ENCODE measurements at regions not wholly inside any gene's neighbourhood (a gene's known extent, or its start where the extent isn't known, plus 50 kb on each side); places are given as distances from the start of the nearest gene placed in this dataset.

DNA sequence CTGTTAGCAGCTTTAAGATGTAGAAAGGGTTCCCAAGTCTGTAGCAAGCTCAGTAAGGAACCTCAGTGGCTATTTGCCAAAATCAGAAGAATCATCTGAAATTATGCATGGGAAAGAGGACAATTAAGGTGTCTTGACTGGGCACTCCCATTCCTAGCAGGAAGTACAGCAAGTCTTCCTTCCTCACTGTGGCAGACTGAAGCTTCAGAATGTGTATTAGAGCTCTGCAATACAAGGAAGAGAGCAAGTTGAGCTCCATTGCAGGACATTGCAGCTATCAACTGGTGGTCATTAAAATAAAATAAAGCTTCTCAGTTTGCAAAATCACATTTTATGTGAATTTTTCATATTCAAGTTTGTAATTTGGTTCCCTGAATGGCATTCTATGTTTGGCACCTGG lies 200.5 kb upstream of the CHAC2 start:
- TF ChIP-seq CTCF (IDR thresholded peaks at IDR 0.05; ENCODE audit: borderline replicate concordance, control extremely low read depth, extremely low read depth, insufficient read depth, missing control alignments) = no peak
- in situ Hi-C loops (cut with MboI; ENCODE audit: low sequenced_read_pairs, unreplicated experiment) = no loop called here
- no peak for DNase-seq (ENCODE audit: low spot score)

GRCh38 chr2:53562407-53562806 lies 205.2 kb upstream of the CHAC2 start:
- in situ Hi-C loops (cut with MboI; ENCODE audit: low sequenced_read_pairs, unreplicated experiment) = no loop called here
- DNase-seq (ENCODE audit: low spot score) = no peak
- no peak for TF ChIP-seq CTCF (IDR thresholded peaks at IDR 0.05; ENCODE audit: borderline replicate concordance, control extremely low read depth, extremely low read depth, insufficient read depth, missing control alignments)

DNA sequence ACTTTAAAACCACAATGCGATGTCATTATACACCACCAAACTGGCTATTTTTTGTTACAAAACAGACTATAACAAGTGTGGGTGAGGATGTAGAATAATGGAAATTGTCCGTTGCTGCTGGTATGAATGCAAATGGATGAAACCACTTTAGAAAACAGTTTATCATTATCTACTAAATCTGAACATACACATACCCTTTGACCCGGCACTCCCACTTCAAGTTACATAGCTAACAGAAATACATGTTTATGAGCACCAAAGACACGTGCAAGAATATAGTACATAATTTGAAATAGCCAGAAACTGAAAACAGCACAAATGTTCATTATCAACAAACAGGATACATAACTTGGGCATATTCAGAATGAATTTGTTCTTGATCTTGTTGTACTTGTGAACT lies 206.4 kb upstream of the CHAC2 start:
- in situ Hi-C loops (cut with MboI; ENCODE audit: low sequenced_read_pairs, unreplicated experiment) = no loop called here
- no peak for DNase-seq (ENCODE audit: low spot score)
- TF ChIP-seq CTCF (IDR thresholded peaks at IDR 0.05; ENCODE audit: borderline replicate concordance, control extremely low read depth, extremely low read depth, insufficient read depth, missing control alignments) = no peak

DNA sequence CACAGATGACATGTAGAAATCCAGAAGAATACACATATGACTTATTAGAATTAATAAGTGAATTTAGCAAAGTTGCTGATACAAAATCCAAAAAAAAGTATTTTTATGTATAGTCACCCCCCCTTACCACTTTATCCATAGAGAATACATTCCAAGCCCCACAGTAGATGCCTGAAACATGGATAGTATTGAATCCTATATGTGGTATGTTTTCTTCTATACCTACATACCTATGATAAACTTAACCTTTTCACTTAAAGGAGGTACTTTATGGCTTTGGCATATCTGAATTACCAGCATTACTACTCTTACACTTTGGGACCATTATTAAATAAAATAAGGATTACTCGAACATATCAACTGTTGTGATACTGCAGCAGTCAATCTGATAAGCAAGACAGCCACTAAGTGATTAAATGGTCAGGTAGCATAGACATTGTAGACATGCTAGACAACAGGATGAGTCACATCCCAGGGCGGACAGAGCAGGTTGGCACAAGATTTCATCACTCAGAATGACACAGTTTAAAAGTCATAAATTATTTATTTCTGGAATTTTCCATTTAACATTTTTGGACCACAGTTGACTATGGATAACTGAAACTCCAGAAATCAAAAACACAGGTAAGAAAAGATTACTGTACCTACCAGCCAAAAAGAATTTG lies 208.2 kb upstream of the CHAC2 start:
- no peak for DNase-seq (ENCODE audit: low spot score)
- no peak for TF ChIP-seq CTCF (IDR thresholded peaks at IDR 0.05; ENCODE audit: borderline replicate concordance, control extremely low read depth, extremely low read depth, insufficient read depth, missing control alignments)
- in situ Hi-C loops (cut with MboI; ENCODE audit: low sequenced_read_pairs, unreplicated experiment) = no loop called here

- no peak for DNase-seq (ENCODE audit: low spot score)
- no peak for TF ChIP-seq CTCF (IDR thresholded peaks at IDR 0.05; ENCODE audit: borderline replicate concordance, control extremely low read depth, extremely low read depth, insufficient read depth, missing control alignments)
- in situ Hi-C loops (cut with MboI; ENCODE audit: low sequenced_read_pairs, unreplicated experiment) = no loop called here
Measured at GRCh38 chr2:53558867-53559266, 208.7 kb upstream of the CHAC2 start.

- TF ChIP-seq CTCF (IDR thresholded peaks at IDR 0.05; ENCODE audit: borderline replicate concordance, control extremely low read depth, extremely low read depth, insufficient read depth, missing control alignments) = no peak
- in situ Hi-C loops (cut with MboI; ENCODE audit: low sequenced_read_pairs, unreplicated experiment) = no loop called here
- no peak for DNase-seq (ENCODE audit: low spot score)
Measured at GRCh38 chr2:53549497-53549896, 218.1 kb upstream of the CHAC2 start.
